Hippocampal formation (tissue), 2 donors: ENCODE measurements at regions not wholly inside any gene's neighbourhood (a gene's known extent, or its start where the extent isn't known, plus 50 kb on each side); places are given as distances from the start of the nearest gene placed in this dataset.

Source experiments
- DNase-seq, 2 donors: peaks; one replicate each; lab custom pipeline; 2025; lab: John Stamatoyannopoulos, UW

DNA sequence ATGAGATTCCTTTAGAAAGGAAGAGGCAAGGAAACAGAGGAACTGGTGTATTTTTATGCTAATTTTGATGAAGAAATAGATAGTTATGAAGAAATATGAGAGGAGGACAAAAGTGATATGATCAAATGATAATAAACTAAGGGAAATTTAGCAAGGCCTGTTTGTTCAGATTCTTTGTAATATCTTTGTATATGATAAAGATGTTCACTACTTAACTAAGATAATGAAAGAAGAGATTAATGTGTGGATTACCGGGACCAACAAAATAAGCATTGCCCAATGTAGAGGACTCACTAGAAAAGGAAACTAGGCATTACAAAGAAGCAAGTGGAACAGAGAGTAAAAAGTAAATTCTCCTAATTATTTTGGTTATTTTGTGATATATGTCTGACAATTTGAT, 99.0 kb upstream of the FIGN start:
- no peak for DNase-seq

DNA sequence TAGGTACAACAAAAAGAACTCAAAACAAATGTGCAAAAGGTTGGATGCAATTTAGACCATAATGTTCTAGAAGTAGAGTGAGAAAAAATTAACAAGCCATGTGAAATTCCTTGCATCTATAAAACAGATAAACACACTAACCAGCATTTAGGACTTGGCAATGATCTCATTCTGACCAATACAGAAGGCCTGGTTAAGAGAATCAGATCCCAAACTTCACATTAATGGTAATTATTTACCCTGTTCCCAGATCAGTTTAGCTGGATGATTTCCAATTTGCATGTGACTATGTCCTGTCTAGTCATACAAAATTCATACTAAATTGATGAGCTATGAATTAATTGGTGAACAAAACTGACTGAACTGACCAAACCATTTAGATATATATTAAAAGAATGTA, 98.4 kb upstream of the FIGN start:
- no peak for DNase-seq

DNA sequence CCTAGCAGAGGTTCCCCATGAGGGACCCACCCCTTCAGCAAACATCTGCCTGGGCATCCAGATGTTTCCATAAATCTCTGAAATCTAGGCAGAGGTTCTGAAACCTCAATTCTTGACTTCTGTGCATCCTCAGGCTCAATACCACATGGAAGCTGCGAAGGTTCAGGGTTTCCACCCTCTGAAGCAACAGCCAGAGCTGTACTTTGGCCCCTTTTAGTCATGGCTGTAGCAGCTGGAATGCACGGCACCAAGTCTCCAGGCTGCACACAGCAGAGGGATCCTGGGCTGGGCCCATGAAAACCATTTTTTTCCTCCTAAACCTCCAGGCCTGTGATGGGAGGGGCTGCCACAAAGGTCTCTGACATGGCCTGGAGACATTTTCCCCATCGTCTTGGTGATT, 93.0 kb upstream of the FIGN start:
- DNase-seq: no peak

DNA sequence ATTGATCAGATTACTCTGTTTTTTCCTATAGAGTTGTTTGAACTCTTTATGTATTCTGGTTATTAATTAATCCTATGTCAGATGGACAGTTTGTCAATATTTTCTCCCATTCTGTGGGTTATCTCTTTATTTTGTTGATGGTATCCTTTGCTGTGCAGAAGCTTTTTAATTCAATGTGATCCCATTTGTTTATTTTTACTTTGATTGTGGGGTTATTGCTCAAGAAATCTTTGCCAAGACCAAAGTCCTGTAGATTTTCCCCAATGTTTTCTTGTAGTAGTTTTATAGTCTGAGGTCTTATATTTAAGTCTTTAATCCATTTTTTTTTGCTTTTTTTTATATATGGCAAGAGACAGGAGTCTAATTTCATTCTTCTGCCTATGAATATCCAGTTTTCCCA, 86.2 kb upstream of the FIGN start:
- DNase-seq: no peak

DNA sequence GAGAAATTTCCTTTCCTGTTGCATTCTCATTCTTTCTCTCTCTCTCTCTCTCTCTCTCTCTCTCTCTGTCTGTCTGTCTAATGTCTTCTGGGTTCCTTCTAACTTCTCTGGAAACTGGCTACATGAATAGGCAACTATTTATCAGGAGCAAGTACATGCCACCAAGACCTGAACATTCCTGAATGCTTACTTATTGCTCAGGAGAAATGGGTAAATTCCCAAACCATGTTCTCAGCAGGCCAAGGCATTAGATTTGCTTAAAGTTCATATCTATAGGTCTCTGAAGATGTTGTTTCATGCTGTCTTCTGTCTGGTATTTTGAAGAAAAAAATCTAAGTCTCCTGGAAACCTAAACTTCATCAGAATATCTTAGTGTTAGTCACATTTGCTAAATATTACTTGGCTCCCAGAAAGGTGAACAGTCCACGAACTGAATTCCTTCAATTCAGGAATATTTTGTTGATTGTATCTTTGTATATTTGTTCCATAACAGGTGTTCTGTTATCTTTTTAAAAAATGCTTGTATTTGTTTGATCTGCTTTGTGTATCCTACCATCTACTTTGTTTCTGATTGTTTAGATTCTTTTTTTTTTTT, 77.2 kb upstream of the FIGN start:
- DNase-seq: no peak

DNA sequence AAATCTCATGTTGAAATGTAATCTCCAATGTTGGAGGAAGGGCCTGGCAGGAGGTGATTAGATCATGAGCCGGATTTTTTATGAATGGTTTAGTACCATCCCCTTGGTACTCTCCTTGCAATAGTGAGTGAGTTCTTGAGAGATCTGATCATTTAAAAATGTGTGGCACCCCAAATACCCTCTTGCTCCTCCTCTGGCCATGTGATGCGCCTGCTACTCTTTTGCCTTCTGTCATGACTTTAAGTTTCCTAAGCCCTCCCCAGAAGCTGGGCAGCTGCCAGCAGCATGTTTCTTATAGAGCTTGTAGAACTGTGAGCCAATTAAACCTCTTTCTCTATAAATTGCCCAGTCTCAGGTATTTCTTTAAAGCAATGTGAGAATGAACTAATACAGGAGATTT, 72.6 kb upstream of the FIGN start:
- DNase-seq: no peak

DNA sequence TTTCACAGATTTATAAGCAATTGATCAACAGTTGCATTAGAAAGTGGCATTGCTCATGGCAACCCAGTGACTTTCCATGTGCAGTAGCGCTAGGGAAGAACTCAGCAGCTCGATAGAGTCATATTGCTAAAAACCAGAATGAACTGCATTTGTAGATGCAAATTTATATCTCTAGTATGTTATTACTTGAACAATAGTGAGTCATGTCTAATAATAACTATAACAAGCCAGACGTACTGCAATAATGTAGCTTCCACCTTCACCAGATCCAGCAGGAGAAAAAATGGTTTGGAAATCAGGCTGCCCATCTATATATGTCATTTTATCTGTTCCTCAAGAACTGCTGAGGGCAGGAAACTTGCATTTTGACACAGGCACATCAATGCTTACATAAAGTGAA, 66.5 kb upstream of the FIGN start:
- DNase-seq: no peak

DNA sequence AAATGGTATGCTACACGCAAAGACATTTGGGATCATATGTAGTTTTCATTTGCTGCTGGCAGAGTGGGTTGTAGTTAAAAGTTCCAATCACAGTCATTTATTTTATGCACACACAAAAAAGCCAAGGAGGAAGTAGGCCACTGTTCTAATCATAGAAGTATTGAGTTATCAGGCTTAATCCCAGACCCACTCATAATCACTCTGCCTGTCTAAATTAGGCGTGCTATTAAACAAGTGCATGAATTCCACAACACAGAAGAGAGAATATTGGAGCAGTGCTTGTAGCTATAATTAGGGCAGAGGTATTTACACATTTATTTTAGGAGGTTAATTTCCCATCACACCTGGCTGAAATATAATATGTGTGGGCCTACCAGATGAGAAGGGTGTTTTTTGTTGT, 65.7 kb upstream of the FIGN start:
- no peak for DNase-seq

DNA sequence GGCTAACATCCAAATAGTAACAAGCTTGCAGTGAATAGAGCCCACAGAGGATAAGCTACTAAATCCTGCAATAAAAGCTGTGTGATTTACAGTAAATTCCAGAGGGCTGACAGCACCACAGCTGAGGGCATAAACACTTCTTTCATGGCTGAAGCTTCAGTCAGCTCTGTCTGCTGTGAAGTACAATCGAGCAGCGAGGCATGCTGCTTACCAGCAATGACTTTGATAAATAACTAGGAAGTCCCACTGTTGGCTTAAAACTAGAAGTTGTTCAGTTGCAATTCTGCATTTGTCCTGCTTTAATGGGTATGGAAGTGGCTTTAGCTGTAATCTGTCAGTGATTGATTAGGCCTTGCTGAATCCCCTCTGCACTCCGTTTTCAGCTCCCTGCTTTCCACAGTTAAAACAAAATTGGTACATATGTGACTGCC, 65.2 kb upstream of the FIGN start:
- no peak for DNase-seq

DNA sequence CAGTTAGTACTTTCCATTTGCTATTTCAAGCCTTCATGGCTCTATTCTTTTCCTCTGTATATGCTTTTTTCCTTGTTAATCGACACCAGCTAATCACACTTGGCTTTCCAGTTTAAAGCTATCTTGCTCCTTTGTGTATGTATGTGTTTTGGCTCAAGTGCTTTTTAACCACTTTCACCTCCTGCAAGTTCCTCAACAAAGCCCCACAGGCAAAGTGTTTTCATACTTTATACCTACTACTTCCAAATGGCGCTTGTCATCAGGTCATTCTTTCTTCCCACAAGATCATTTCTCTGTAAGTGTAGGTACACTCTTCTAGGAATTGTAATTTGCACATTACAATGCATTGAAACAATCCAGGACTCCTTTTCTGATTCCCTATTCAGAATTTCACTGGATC, 64.0 kb upstream of the FIGN start:
- DNase-seq: no peak

DNA sequence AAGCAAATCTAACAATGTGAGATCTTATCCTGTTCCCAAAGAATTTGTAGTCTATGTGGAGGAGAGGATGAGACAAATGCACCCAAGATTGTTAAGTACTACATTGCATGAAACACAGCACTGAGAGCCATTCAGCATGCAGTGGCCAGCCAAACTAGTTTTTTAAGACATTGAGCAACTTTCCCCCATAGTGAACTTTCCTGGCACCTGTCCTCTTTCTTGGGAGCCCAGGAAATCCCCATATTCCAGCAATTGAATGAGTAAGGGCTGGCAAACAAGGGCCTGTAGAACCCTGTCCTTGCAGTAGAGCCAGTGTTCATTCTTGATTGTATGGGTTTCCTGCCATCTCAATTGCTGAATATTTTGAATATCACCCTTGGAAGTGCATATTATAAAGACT, 58.8 kb upstream of the FIGN start:
- DNase-seq: no peak
